ENCODE measurements at regions not wholly inside any gene's neighbourhood (a gene's known extent, or its start where the extent isn't known, plus 50 kb on each side); places are given as distances from the start of the nearest gene placed in this dataset.

- TF ChIP-seq MAFK (IDR thresholded peaks at IDR 0.05; ENCODE audit: low read depth, low read length): no peak
- TF ChIP-seq CTCF (conservative IDR thresholded peaks at IDR 0.05; ENCODE audit: low read depth, low read length): no peak
- TF ChIP-seq FOS (IDR thresholded peaks at IDR 0.05; ENCODE audit: low read depth, low read length): no peak
- TF ChIP-seq RAD21 (IDR thresholded peaks at IDR 0.05; ENCODE audit: low read length): no peak
- no peak for TF ChIP-seq POLR2A (IDR thresholded peaks at IDR 0.05; ENCODE audit: low read depth, low read length)
- no peak for TF ChIP-seq CEBPB (IDR thresholded peaks at IDR 0.05; ENCODE audit: low read depth, low read length)
- TF ChIP-seq USF2 (IDR thresholded peaks at IDR 0.05; ENCODE audit: low read depth, low read length): no peak
- no peak for TF ChIP-seq SMC3 (IDR thresholded peaks at IDR 0.05; ENCODE audit: low read depth, low read length)
- TF ChIP-seq CHD1 (IDR thresholded peaks at IDR 0.05; ENCODE audit: low read depth, low read length): no peak
Observed at GRCh38 chr4:79535516-79535915, 127.5 kb upstream of the GK2 start.

All from IMR-90 (cell line).